Gastrocnemius medialis (tissue), 4 donors: ENCODE measurements at regions not wholly inside any gene's neighbourhood (a gene's known extent, or its start where the extent isn't known, plus 50 kb on each side); places are given as distances from the start of the nearest gene placed in this dataset.
A peak's percentile ranks its signal among the peaks of the same experiment; 100 is the strongest.

ENCODE experiments used
- ATAC-seq, 2 donors: fragments of 150-250 bp; one replicate each; pipeline ENCODE4 v1.9.1; 2016
- DNase-seq, 2 donors: peaks; one replicate each; pipeline ENCODE4 v3.0.0-alpha.2; 2019
- H3K27ac ChIP-seq, 4 donors: fragments of 200-600 bp; sonication (generic); 1 replicate in 1 of 4; 2 replicates in 3 of 4; pipeline ENCODE4 v1.5.1; 2016 to 2018; ENCODE audit warnings: mild to moderate bottlenecking in 2 of 4, moderate library complexity in 1 of 4
- H3K27me3 ChIP-seq, 3 donors: fragments of 200-600 bp; sonication (generic) in 2 of 3; 1 replicate in 1 of 3; 2 replicates in 2 of 3; pipeline versions ENCODE4 v1.5.1 to v1.6.0; 2016 to 2019; ENCODE audit warnings: mild to moderate bottlenecking in 1 of 3, moderate library complexity in 1 of 3
- H3K36me3 ChIP-seq, 2 donors: fragments of 200-600 bp; sonication (generic) in 1 of 2; one replicate each; pipeline ENCODE4 v1.5.1; 2017 to 2018
- H3K4me1 ChIP-seq, 2 donors: fragments of 200-600 bp; sonication (generic) in 1 of 2; one replicate each; pipeline ENCODE4 v1.5.1; 2016 to 2017; ENCODE audit warnings: mild to moderate bottlenecking in 2 of 2
- H3K4me3 ChIP-seq, 4 donors: fragments of 200-600 bp; sonication (generic) in 3 of 4; 1 replicate in 1 of 4; 2 replicates in 3 of 4; pipeline ENCODE4 v1.5.1; 2016 to 2019; ENCODE audit warnings: mild to moderate bottlenecking in 2 of 4
- H3K9me3 ChIP-seq, 3 donors: fragments of 200-600 bp; sonication (generic) in 2 of 3; 1 replicate in 1 of 3; 2 replicates in 2 of 3; pipeline ENCODE4 v1.5.1; 2016 to 2019
- CTCF ChIP-seq, 5 experiments: fragments of 450-650 bp in 3 of 5; fragments of 200-600 bp in 2 of 5; sonication (generic) in 2 of 5; IDR thresholded peaks in 4 of 5; conservative IDR thresholded peaks in 1 of 5; 1 replicate in 4 of 5; 2 replicates in 1 of 5; pipeline ENCODE4 v1.5.1; 2016 to 2019; ENCODE audit warnings: antibody characterized with exemption in 5 of 5, mild to moderate bottlenecking in 3 of 5, moderate library complexity in 3 of 5
- POLR2A ChIP-seq, 2 donors: fragments of 450-650 bp; IDR thresholded peaks; one replicate each; pipeline ENCODE4 v1.6.1; 2017; ENCODE audit warnings: antibody characterized with exemption in 2 of 2, mild to moderate bottlenecking in 2 of 2, moderate library complexity in 2 of 2
- in situ Hi-C, 4 donors: fragments of 200-750 bp; cut with MboI; loops; one replicate each; pipeline versions ENCODE4 v1.15.0 to v1.8.0; 2017; ENCODE audit warnings: low sequenced_read_pairs in 4 of 4
- intact Hi-C: fragments of 100-400 bp; cut with DNase I; formaldehyde crosslinking; loops from one replicate; pipeline ENCODE4 v1.15.1; 2023; ENCODE audit warnings: low total_unique reads

- Histone ChIP-seq H3K27ac (peak overlapping the region; percentile 55 to 70 (median 61)), H3K27me3 (no peaks in the 10 kb centered on the region), H3K4me3 (no peak overlapping the region), H3K9me3 (no peaks in the 10 kb centered on the region), H3K36me3 (no peaks in the 10 kb centered on the region), H3K4me1 (peaks cover 45 to 48% of the 10 kb centered on the region in 2 donors)
- no peak for ATAC-seq
- no peak for TF ChIP-seq POLR2A (IDR thresholded peaks at IDR 0.05)
- TF ChIP-seq CTCF (IDR thresholded peaks at IDR 0.05 in 4 of 5, conservative IDR thresholded peaks at IDR 0.05 in 1 of 5): no peak
- in situ Hi-C loops: no loop called here
- intact Hi-C loops: loop anchor here (10.0 kb wide), 1 partner anchor 164 kb away; no protein-coding TSS in a partner anchor
- no peak for DNase-seq
Observed at GRCh38 chr5:116370886-116371285, 203.7 kb downstream of the SEMA6A start.

DNA sequence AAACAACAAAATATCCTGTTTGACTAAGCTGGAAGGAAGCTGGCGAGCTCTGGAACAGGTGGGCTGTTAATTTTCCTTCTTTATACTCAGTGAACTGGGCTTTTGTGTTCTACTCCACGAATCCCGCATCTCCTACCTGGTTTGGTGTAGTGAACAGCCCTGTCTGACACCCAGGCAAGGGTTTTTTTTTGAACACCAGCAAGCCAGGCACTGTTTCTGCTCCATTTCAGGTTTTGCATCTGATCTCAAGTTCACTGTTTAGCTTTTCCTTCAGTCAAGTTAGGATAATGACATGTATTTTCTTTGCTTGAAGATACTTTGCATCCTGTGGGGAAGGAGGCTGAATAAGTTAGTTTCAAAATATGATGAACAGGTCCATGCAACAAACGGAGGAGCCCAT, 204.5 kb downstream of the SEMA6A start:
- H3K9me3 ChIP-seq: no peaks in the 10 kb centered on the region
- in situ Hi-C loops: no loop called here
- no peak overlapping the region for H3K4me3 ChIP-seq
- peaks cover 38 to 41% of the 10 kb centered on the region in 2 donors for H3K4me1 ChIP-seq
- no peaks in the 10 kb centered on the region for H3K36me3 ChIP-seq
- intact Hi-C loops: loop anchor here (10.0 kb wide), 1 partner anchor 165 kb away; no protein-coding TSS in a partner anchor
- H3K27me3 ChIP-seq: no peaks in the 10 kb centered on the region
- DNase-seq: no peak
- TF ChIP-seq POLR2A (IDR thresholded peaks at IDR 0.05) (no peak), CTCF (IDR thresholded peaks at IDR 0.05 in 4 of 5, conservative IDR thresholded peaks at IDR 0.05 in 1 of 5) (no peak)
- ATAC-seq: no peak
- H3K27ac ChIP-seq: peak overlapping the region in 2 of 4 donors; percentile 2 to 70

DNA sequence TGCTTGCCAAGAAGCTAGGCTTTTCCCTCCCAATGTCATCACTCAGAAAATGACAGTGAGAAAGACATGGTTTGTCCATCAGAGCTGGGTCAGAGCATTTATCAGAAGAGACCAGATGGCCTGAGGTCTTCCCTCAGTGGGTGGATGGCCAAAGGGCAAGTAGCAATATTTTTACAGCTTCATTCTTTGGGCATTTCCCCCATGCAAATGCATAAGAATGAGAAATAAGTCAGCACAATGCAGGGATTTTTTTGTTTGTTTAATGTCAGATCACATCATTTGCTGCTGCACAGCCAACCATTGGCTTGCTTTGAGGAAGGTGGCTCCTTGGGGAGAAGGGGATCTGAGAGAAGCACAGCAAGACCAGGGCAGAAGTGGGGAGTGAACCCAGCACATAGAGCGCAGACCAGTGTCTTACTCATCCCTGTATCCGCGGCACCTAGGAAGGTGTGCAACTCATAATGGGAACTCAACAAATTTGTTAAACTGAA, 209.6 kb downstream of the SEMA6A start:
- Histone ChIP-seq H3K36me3 (no peaks in the 10 kb centered on the region), H3K4me3 (no peak overlapping the region), H3K27ac (no peak overlapping the region), H3K27me3 (no peaks in the 10 kb centered on the region), H3K9me3 (no peaks in the 10 kb centered on the region), H3K4me1 (peaks cover 13 to 19% of the 10 kb centered on the region in 2 donors)
- intact Hi-C loops: no loop called here
- TF ChIP-seq CTCF (IDR thresholded peaks at IDR 0.05 in 4 of 5, conservative IDR thresholded peaks at IDR 0.05 in 1 of 5) (no peak), POLR2A (IDR thresholded peaks at IDR 0.05) (no peak)
- DNase-seq (no peak), ATAC-seq (no peak)
- in situ Hi-C loops: no loop called here

- no peak for TF ChIP-seq CTCF (IDR thresholded peaks at IDR 0.05 in 4 of 5, conservative IDR thresholded peaks at IDR 0.05 in 1 of 5)
- TF ChIP-seq POLR2A (IDR thresholded peaks at IDR 0.05): no peak
- DNase-seq (no peak), ATAC-seq (no peak)
- intact Hi-C loops: no loop called here
- no peaks in the 10 kb centered on the region for H3K36me3 ChIP-seq
- no peak overlapping the region for H3K4me3 ChIP-seq
- in situ Hi-C loops: no loop called here
- H3K27me3 ChIP-seq: no peaks in the 10 kb centered on the region
- peaks cover 21 to 28% of the 10 kb centered on the region in 2 donors for H3K4me1 ChIP-seq
- H3K27ac ChIP-seq: no peak overlapping the region
- no peaks in the 10 kb centered on the region for H3K9me3 ChIP-seq
Observed at GRCh38 chr5:116363780-116364179, 210.8 kb downstream of the SEMA6A start.
